A549 (cell line): ENCODE measurements at regions not wholly inside any gene's neighbourhood (a gene's known extent, or its start where the extent isn't known, plus 50 kb on each side); places are given as distances from the start of the nearest gene placed in this dataset.
"Not testable (repeated sequence)": the region's sequence is repeated elsewhere in the genome, so short reads cannot be mapped to it uniquely, and the experiment has no call there.

Experiments used
- BCL3 ChIP-seq: fragments of >200 bp; sonication (Bioruptor Twin); formaldehyde crosslinking; IDR thresholded peaks from 3 replicates; pipeline ENCODE4 v1.6.1; 2016
- CHD2 ChIP-seq: fragments of 150-350 bp; IDR thresholded peaks from 2 replicates; pipeline ENCODE4 v1.6.1; 2014; ENCODE audit warnings: low read length; ENCODE audit not compliant: partially characterized antibody
- CTCF ChIP-seq: fragments of >200 bp; sonication (Bioruptor Twin); formaldehyde crosslinking; IDR thresholded peaks from 3 replicates; pipeline ENCODE4 v1.5.1; 2016
- MAFK ChIP-seq: fragments of 450-650 bp; IDR thresholded peaks from 2 replicates; pipeline ENCODE4 v1.6.1; 2014; ENCODE audit not compliant: partially characterized antibody
- MAX ChIP-seq: IDR thresholded peaks from 2 replicates; pipeline ENCODE4 v1.6.1; 2012
- POLR2A ChIP-seq: IDR thresholded peaks from 2 replicates; pipeline ENCODE4 v1.6.1; 2012; ENCODE audit warnings: mild to moderate bottlenecking, low read length
- RAD21 ChIP-seq, 2 experiments: fragments of >200 bp in 1 of 2; sonication (Bioruptor Twin) in 1 of 2; formaldehyde crosslinking in 1 of 2; IDR thresholded peaks in 1 of 2; conservative IDR thresholded peaks in 1 of 2; 2 replicates in 1 of 2; 3 replicates in 1 of 2; pipeline ENCODE4 v1.6.1; 2012 to 2018; ENCODE audit warnings: inconsistent platforms in 1 of 2
- RFX5 ChIP-seq: fragments of 450-650 bp; IDR thresholded peaks from 2 replicates; pipeline ENCODE4 v1.7.1; 2014; ENCODE audit warnings: antibody characterized with exemption, mild to moderate bottlenecking, moderate library complexity
- SMC3 ChIP-seq: fragments of >200 bp; sonication (Bioruptor Twin); formaldehyde crosslinking; IDR thresholded peaks from 3 replicates; pipeline ENCODE4 v1.6.1; 2018; ENCODE audit warnings: inconsistent platforms

GRCh38 chr6:58238421-58238820, 921.0 kb downstream of the PRIM2 start:
- not testable (repeated sequence) for TF ChIP-seq RFX5; RAD21 (conservative IDR thresholded peaks at IDR 0.05 in 1 of 2, IDR thresholded peaks at IDR 0.05 in 1 of 2); MAFK; POLR2A; MAX; CHD2; CTCF; BCL3; SMC3
